GM12878 (cell line): ENCODE measurements at regions not wholly inside any gene's neighbourhood (a gene's known extent, or its start where the extent isn't known, plus 50 kb on each side); places are given as distances from the start of the nearest gene placed in this dataset.

Source experiments
- ATAC-seq: fragments of 200-7000 bp; cut with Tn5 transposase; 3 replicates; pipeline ENCODE4 v1.9.1; 2020; ENCODE audit warnings: mild to moderate bottlenecking, moderate library complexity
- BruUV-seq: library from RNA; stranded (reverse); fragments of 400-500 nt; replicated peaks from 2 replicates; lab custom pipeline; 2021; lab: Mats Ljungman, UMichigan
- CTCF ChIA-PET: fragments of 300-600 bp; sonication (Branson Sonifier 250); formaldehyde crosslinking; extraction: SDS; loops from one replicate; lab custom pipeline; 2021; ENCODE audit warnings: inconsistent platforms; lab: Yijun Ruan, JAX
- POLR2A ChIA-PET: fragments of 350-600 bp; formaldehyde crosslinking; extraction: SDS; loops from one replicate; lab custom pipeline; 2021; ENCODE audit warnings: inconsistent platforms; lab: Charles Lee
- RAD21 ChIA-PET: fragments of 300-600 bp; sonication (Branson Sonifier 250); formaldehyde crosslinking; loops from one replicate; lab custom pipeline; 2023; ENCODE audit warnings: antibody characterized with exemption; ENCODE audit not compliant: unreplicated experiment; lab: Charles Lee
- SMC1A ChIA-PET: fragments of 300-600 bp; sonication (Branson Sonifier 250); formaldehyde crosslinking; loops from one replicate; lab custom pipeline; 2023; ENCODE audit not compliant: unreplicated experiment, uncharacterized antibody; lab: Charles Lee
- DNase-seq: peaks from one replicate; pipeline ENCODE4 v3.0.0-alpha.2; 2011; ENCODE audit warnings: low read depth, low spot score
- FAIRE-seq: peaks from 3 replicates; lab custom pipeline; 2011; peaks lifted over from hg19 to GRCh38; lab: Jason Lieb, UNC
- H2AFZ ChIP-seq: 2 replicates; pipeline ENCODE4 v1.6.0; 2011; ENCODE audit warnings: low read depth, low read length, control low read depth; ENCODE audit not compliant: control insufficient read depth
- H3K27ac ChIP-seq: 2 replicates; pipeline ENCODE4 v1.5.1; 2011; ENCODE audit warnings: control low read depth; ENCODE audit not compliant: control insufficient read depth, insufficient read depth
- H3K27me3 ChIP-seq, 2 experiments: replicated peaks in 1 of 2; 2 replicates each; pipeline versions ENCODE4 v1.6.0 to v1.6.1; 2011; ENCODE audit warnings: low read length in 1 of 2; ENCODE audit not compliant: control insufficient read depth in 2 of 2, insufficient read depth in 2 of 2
- H3K36me3 ChIP-seq, 2 experiments: 2 replicates each; pipeline ENCODE4 v1.5.1; 2011; ENCODE audit warnings: low read length in 1 of 2; ENCODE audit not compliant: control insufficient read depth in 2 of 2, insufficient read depth in 2 of 2
- H3K4me1 ChIP-seq: 2 replicates; pipeline ENCODE4 v1.6.1; 2011; ENCODE audit warnings: mild to moderate bottlenecking, low read length, moderate library complexity, mixed read lengths; ENCODE audit not compliant: control insufficient read depth, insufficient read depth
- H3K4me2 ChIP-seq: 2 replicates; pipeline ENCODE4 v1.6.0; 2011; ENCODE audit warnings: control low read depth; ENCODE audit not compliant: control insufficient read depth, insufficient read depth
- H3K4me3 ChIP-seq: fragments of 200-600 bp; sonication (generic); 2 replicates; pipeline ENCODE4 v1.5.1; 2016
- H3K79me2 ChIP-seq: 2 replicates; pipeline ENCODE4 v1.6.0; 2011; ENCODE audit warnings: low read length; ENCODE audit not compliant: control insufficient read depth, insufficient read depth
- H3K9ac ChIP-seq: 2 replicates; pipeline ENCODE4 v1.8.0; 2011; ENCODE audit warnings: low read length, control low read depth, mixed read lengths; ENCODE audit not compliant: control insufficient read depth, insufficient read depth
- H3K9me3 ChIP-seq: replicated peaks from 3 replicates; pipeline ENCODE4 v1.5.1; 2011; ENCODE audit warnings: mild to moderate bottlenecking, low read length; ENCODE audit not compliant: control insufficient read depth, insufficient read depth
- H4K20me1 ChIP-seq: 2 replicates; pipeline ENCODE4 v1.6.0; 2011; ENCODE audit not compliant: control insufficient read depth, insufficient read depth
- BMI1 ChIP-seq: fragments of 450-650 bp; IDR thresholded peaks from 2 replicates; pipeline ENCODE4 v1.6.1; 2016; ENCODE audit warnings: mild to moderate bottlenecking, moderate library complexity, borderline replicate concordance
- CBFB ChIP-seq: IDR thresholded peaks from 2 replicates; pipeline ENCODE4 v1.6.1; 2016; ENCODE audit warnings: antibody characterized with exemption, low read depth
- CBX3 ChIP-seq: fragments of 200-600 bp; sonication (generic); IDR thresholded peaks from 2 replicates; pipeline ENCODE4 v1.6.1; 2016; ENCODE audit warnings: low read depth, borderline replicate concordance
- CREB1 ChIP-seq: IDR thresholded peaks from 2 replicates; pipeline ENCODE4 v1.6.1; 2012; ENCODE audit warnings: low read depth, mild to moderate bottlenecking, inconsistent platforms
- CREM ChIP-seq: IDR thresholded peaks from 2 replicates; pipeline ENCODE4 v1.6.1; 2014; ENCODE audit warnings: antibody characterized with exemption, low read depth
- CUX1 ChIP-seq: IDR thresholded peaks from 2 replicates; pipeline ENCODE4 v1.6.1; 2012; ENCODE audit warnings: improper control_type of control experiment, low read depth, low read length; ENCODE audit not compliant: insufficient replicate concordance
- E2F8 ChIP-seq: fragments of 450-650 bp; IDR thresholded peaks from 2 replicates; pipeline ENCODE4 v1.6.1; 2018; ENCODE audit warnings: mild to moderate bottlenecking, low read depth, moderate library complexity; ENCODE audit not compliant: partially characterized antibody
- FOXM1 ChIP-seq: IDR thresholded peaks from 2 replicates; pipeline ENCODE4 v1.6.1; 2012; ENCODE audit warnings: low read depth, mild to moderate bottlenecking, inconsistent platforms, low read length, moderate library complexity
- IKZF1 ChIP-seq: fragments of 450-650 bp; conservative IDR thresholded peaks from 2 replicates; pipeline ENCODE4 v1.6.1; 2017; ENCODE audit warnings: antibody characterized with exemption, mild to moderate bottlenecking
- MYC ChIP-seq: IDR thresholded peaks from 2 replicates; pipeline ENCODE4 v1.6.1; 2011; ENCODE audit warnings: mild to moderate bottlenecking, low read length, moderate library complexity, inconsistent platforms; ENCODE audit not compliant: insufficient read depth, insufficient replicate concordance, insufficient read length, severe bottlenecking
- RAD21 ChIP-seq: IDR thresholded peaks from 2 replicates; pipeline ENCODE4 v1.6.1; 2011; ENCODE audit warnings: mild to moderate bottlenecking, low read depth, low read length, moderate library complexity; ENCODE audit not compliant: insufficient read depth
- RAD51 ChIP-seq: fragments of 450-650 bp; IDR thresholded peaks from 2 replicates; pipeline ENCODE4 v1.6.1; 2016; ENCODE audit warnings: moderate library complexity, mild to moderate bottlenecking, inconsistent platforms
- SPI1 ChIP-seq: IDR thresholded peaks from 2 replicates; pipeline ENCODE4 v1.6.1; 2011; ENCODE audit warnings: low read depth, mild to moderate bottlenecking, low read length, moderate library complexity, borderline replicate concordance; ENCODE audit not compliant: insufficient read depth
- TARDBP ChIP-seq: IDR thresholded peaks from 2 replicates; pipeline ENCODE4 v1.6.1; 2016; ENCODE audit warnings: borderline replicate concordance
- TCF3 ChIP-seq: IDR thresholded peaks from 2 replicates; pipeline ENCODE4 v1.6.1; 2012; ENCODE audit warnings: low read depth, mild to moderate bottlenecking, low read length, borderline replicate concordance; ENCODE audit not compliant: insufficient read depth
- USF1 ChIP-seq: IDR thresholded peaks from 2 replicates; pipeline ENCODE4 v1.6.1; 2011; ENCODE audit warnings: borderline replicate concordance, low read depth, mild to moderate bottlenecking, moderate library complexity, mixed read lengths, low read length; ENCODE audit not compliant: insufficient read depth; ENCODE audit errors: extremely low read length
- ZZZ3 ChIP-seq: IDR thresholded peaks from 2 replicates; pipeline ENCODE4 v1.6.1; 2011; ENCODE audit warnings: low read depth; ENCODE audit not compliant: control insufficient read depth, insufficient read length
- WGBS: methylation state at CpG from one replicate; pipeline ENCODE4 v1.1.6; 2016; ENCODE audit warnings: low lambda C conversion rate; ENCODE audit not compliant: insufficient replicate concordance, insufficient coverage; ENCODE audit errors: missing lambda C conversion rate; 5-methylcytosine and 5-hydroxymethylcytosine counted together
- in situ Hi-C: fragments of 300-500 bp; cut with MboI; formaldehyde crosslinking; loops from 9 replicates; pipeline ENCODE4 v1.14.3; 2018; ENCODE audit warnings: mixed read lengths
- intact Hi-C: fragments of 100-400 bp; cut with micrococcal nuclease; formaldehyde crosslinking; loops from one replicate; pipeline ENCODE4 v1.14.2; 2022; ENCODE audit not compliant: unreplicated experiment

GRCh38 chr4:147076179-147076578, 130.5 kb upstream of the TTC29 start:
- DNase-seq (no peak), ATAC-seq (no peak), FAIRE-seq (no peak)
- Histone ChIP-seq H3K36me3 (no peaks in the 10 kb centered on the region), H3K9ac (no peak overlapping the region), H3K4me1 (no peaks in the 10 kb centered on the region), H3K4me3 (no peak overlapping the region), H4K20me1 (no peaks in the 10 kb centered on the region), H3K27ac (no peak overlapping the region), H3K79me2 (no peaks in the 10 kb centered on the region), H3K27me3 (no peaks in the 10 kb centered on the region; a peak in 1 of 4 replicates), H2AFZ (no peak overlapping the region), H3K9me3 (no peaks in the 10 kb centered on the region; the same call in 2 of the 3 replicates), H3K4me2 (no peak overlapping the region)
- intact Hi-C loops, result no loop called here
- WGBS, result 72% methylated on average over 2 of the region's 2 CpGs
- POLR2A ChIA-PET, result no interaction called here
- in situ Hi-C loops, result no loop called here
- CTCF ChIA-PET, result no interaction called here
- RAD21 ChIA-PET, result no interaction called here
- BruUV-seq, result no TSS peak
- SMC1A ChIA-PET, result interaction anchor here (0.7 kb wide), 1 partner anchor 25 kb away, joined by 3 read pairs; no protein-coding TSS in a partner anchor
- no peak for TF ChIP-seq SPI1
- no peak for TF ChIP-seq E2F8
- TF ChIP-seq CREB1, result no peak
- no peak for TF ChIP-seq IKZF1
- no peak for TF ChIP-seq RAD51
- no peak for TF ChIP-seq CBX3
- no peak for TF ChIP-seq USF1
- no peak for TF ChIP-seq BMI1
- TF ChIP-seq RAD21, result no peak
- TF ChIP-seq MYC, result no peak
- no peak for TF ChIP-seq CUX1
- TF ChIP-seq ZZZ3, result no peak
- TF ChIP-seq TARDBP, result no peak
- no peak for TF ChIP-seq CBFB
- TF ChIP-seq FOXM1, result no peak
- TF ChIP-seq CREM, result no peak
- TF ChIP-seq TCF3, result no peak
